MCF 10A (cell line): ENCODE measurements at regions not wholly inside any gene's neighbourhood (a gene's known extent, or its start where the extent isn't known, plus 50 kb on each side); places are given as distances from the start of the nearest gene placed in this dataset.

Source experiments
- BruUV-seq: library from RNA; stranded (reverse); fragments of 400-500 nt; replicated peaks from 2 replicates; lab custom pipeline; 2021; lab: Mats Ljungman, UMichigan
- CTCF ChIA-PET: fragments of 300-600 bp; sonication (Branson Sonifier 250); formaldehyde crosslinking; extraction: SDS; loops from one replicate; lab custom pipeline; 2021; ENCODE audit warnings: antibody characterized with exemption, inconsistent platforms; lab: Yijun Ruan, JAX
- POLR2A ChIA-PET: fragments of 300-600, 350-650 bp; sonication (Branson Sonifier 250); formaldehyde crosslinking; extraction: SDS; loops from one replicate; lab custom pipeline; 2020; ENCODE audit warnings: antibody characterized with exemption, inconsistent platforms; lab: Yijun Ruan, JAX
- DNase-seq: peaks from one replicate; pipeline ENCODE4 v3.0.0-alpha.2; 2018; ENCODE audit not compliant: unreplicated experiment
- H3K27ac Mint-ChIP-seq: one replicate; pipeline ENCODE4 v1.8.0; 2022; ENCODE audit warnings: mild to moderate bottlenecking, low read depth, mixed read lengths; ENCODE audit not compliant: unreplicated experiment
- H3K27me3 Mint-ChIP-seq: one replicate; pipeline ENCODE4 v1.8.0; 2022; ENCODE audit warnings: mixed read lengths; ENCODE audit not compliant: insufficient read depth, unreplicated experiment
- H3K36me3 Mint-ChIP-seq: one replicate; pipeline ENCODE4 v1.8.0; 2022; ENCODE audit warnings: mild to moderate bottlenecking, moderate library complexity, mixed read lengths; ENCODE audit not compliant: insufficient read depth, unreplicated experiment
- H3K4me1 Mint-ChIP-seq: one replicate; pipeline ENCODE4 v1.8.0; 2022; ENCODE audit warnings: mixed read lengths; ENCODE audit not compliant: insufficient read depth, unreplicated experiment
- H3K4me3 Mint-ChIP-seq: one replicate; pipeline ENCODE4 v1.8.0; 2022; ENCODE audit warnings: mild to moderate bottlenecking, moderate library complexity, mixed read lengths; ENCODE audit not compliant: unreplicated experiment
- H3K9me3 Mint-ChIP-seq: one replicate; pipeline ENCODE4 v1.8.0; 2022; ENCODE audit warnings: mixed read lengths; ENCODE audit not compliant: unreplicated experiment
- CTCF ChIP-seq: fragments of 200-600 bp; IDR thresholded peaks from one replicate; pipeline ENCODE4 v1.8.0; 2022; ENCODE audit warnings: antibody characterized with exemption, mild to moderate bottlenecking; ENCODE audit not compliant: unreplicated experiment
- intact Hi-C: fragments of 100-400 bp; cut with micrococcal nuclease; formaldehyde crosslinking; loops from 2 replicates; pipeline ENCODE4 v1.14.1; 2022

- H3K4me1 Mint-ChIP-seq: no peaks in the 10 kb centered on the region
- ChIA-PET POLR2A (no interaction called here), CTCF (no interaction called here)
- intact Hi-C loops: no loop called here
- DNase-seq: no peak
- no peak overlapping the region for H3K4me3 Mint-ChIP-seq
- no peaks in the 10 kb centered on the region for H3K36me3 Mint-ChIP-seq
- BruUV-seq: no TSS peak
- TF ChIP-seq CTCF: no peak
- peaks cover 20% of the 10 kb centered on the region for H3K9me3 Mint-ChIP-seq
- no peak overlapping the region for H3K27ac Mint-ChIP-seq
- H3K27me3 Mint-ChIP-seq: no peaks in the 10 kb centered on the region
Measured at GRCh38 chr17:22503322-22503899, 811.1 kb downstream of the KCNJ18 start.

GRCh38 chr17:22505660-22506059, 813.3 kb downstream of the KCNJ18 start:
- H3K27me3 Mint-ChIP-seq: no peaks in the 10 kb centered on the region
- no peak overlapping the region for H3K4me3 Mint-ChIP-seq
- no TSS peak for BruUV-seq
- H3K27ac Mint-ChIP-seq: no peak overlapping the region
- DNase-seq: no peak
- H3K4me1 Mint-ChIP-seq: no peaks in the 10 kb centered on the region
- intact Hi-C loops: no loop called here
- ChIA-PET POLR2A (no interaction called here), CTCF (no interaction called here)
- H3K36me3 Mint-ChIP-seq: no peaks in the 10 kb centered on the region
- H3K9me3 Mint-ChIP-seq: peaks cover 8% of the 10 kb centered on the region
- TF ChIP-seq CTCF: no peak

DNA sequence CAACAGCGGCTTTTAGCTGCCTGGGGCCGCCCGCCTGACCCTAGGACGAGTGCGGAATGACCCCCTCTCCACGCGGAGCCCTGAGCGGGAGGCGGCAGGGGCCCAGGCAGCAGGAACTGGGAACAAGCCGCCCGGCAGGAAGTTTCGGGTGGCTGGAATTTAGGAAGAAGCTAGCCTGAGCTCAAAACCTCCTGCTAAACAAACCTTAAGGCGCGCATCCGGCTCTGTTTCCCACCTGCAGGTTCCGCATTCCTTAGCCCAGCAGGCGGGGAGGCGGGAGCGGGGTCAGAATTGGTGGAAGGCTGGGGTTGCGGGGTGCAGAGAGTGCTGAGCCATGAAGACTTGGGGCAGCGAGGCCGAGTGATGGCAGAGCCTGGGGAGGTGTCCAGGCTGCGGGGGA, 813.9 kb downstream of the KCNJ18 start:
- no TSS peak for BruUV-seq
- no peak for DNase-seq
- no peaks in the 10 kb centered on the region for H3K4me1 Mint-ChIP-seq
- ChIA-PET CTCF (no interaction called here), POLR2A (no interaction called here)
- no peak for TF ChIP-seq CTCF
- no peaks in the 10 kb centered on the region for H3K27me3 Mint-ChIP-seq
- no peak overlapping the region for H3K4me3 Mint-ChIP-seq
- H3K36me3 Mint-ChIP-seq: no peaks in the 10 kb centered on the region
- H3K27ac Mint-ChIP-seq: no peak overlapping the region
- intact Hi-C loops: no loop called here
- H3K9me3 Mint-ChIP-seq: peaks cover 7% of the 10 kb centered on the region

GRCh38 chr17:22506861-22507260, 814.5 kb downstream of the KCNJ18 start:
- POLR2A ChIA-PET: no interaction called here
- BruUV-seq: no TSS peak
- no peak for DNase-seq
- no peak for TF ChIP-seq CTCF
- Mint-ChIP-seq H3K27me3 (no peaks in the 10 kb centered on the region), H3K9me3 (peaks cover under 1% of the 10 kb centered on the region), H3K4me1 (no peaks in the 10 kb centered on the region), H3K4me3 (no peak overlapping the region), H3K36me3 (no peaks in the 10 kb centered on the region), H3K27ac (no peak overlapping the region)
- intact Hi-C loops: no loop called here
- CTCF ChIA-PET: no interaction called here
